ENCODE measurements at regions not wholly inside any gene's neighbourhood (a gene's known extent, or its start where the extent isn't known, plus 50 kb on each side); places are given as distances from the start of the nearest gene placed in this dataset.

DNA sequence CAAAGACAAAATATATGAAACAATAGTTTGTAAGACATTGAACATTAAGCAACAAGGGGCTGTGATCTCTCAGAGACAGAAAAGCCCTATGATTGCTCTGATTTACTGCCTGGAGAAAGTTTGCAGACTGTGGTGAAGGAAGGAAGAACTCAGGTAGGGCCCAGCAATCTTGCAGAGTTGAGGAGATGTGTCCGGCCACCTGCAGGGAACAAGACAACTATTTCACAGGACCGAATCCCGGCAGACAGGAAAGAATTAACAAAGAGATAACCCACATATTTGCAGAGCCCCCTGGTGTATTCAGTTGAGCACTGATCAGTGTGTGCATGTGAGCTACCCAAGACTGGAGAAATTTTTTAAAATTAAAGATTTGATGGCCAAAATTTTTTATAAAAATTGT lies 58.3 kb upstream of the FMN2 start:
- Histone ChIP-seq H3K9me3 (no peaks in the 10 kb centered on the region), H3K4me1 (no peaks in the 10 kb centered on the region), H3K27me3 (ENCODE audit: insufficient read depth in 3 of 3, low read length in 2 of 3) (no peaks in the 10 kb centered on the region), H3K36me3 (ENCODE audit: insufficient read depth in 1 of 2, low read depth in 1 of 2) (no peaks in the 10 kb centered on the region), H3K4me3 (no peak overlapping the region), H3K27ac (no peak overlapping the region)
- WGBS, 3 donors: 64 to 73% (median 64%) methylated on average over 3 of the region's 3 CpGs
- intact Hi-C loops (cut with DNase I): no loop called here
- no peak for TF ChIP-seq CTCF (IDR thresholded peaks at IDR 0.05)
- DNase-seq: no peak
- ATAC-seq: no peak

GRCh38 chr1:240036526-240036925 lies 55.2 kb upstream of the FMN2 start:
- no peak for DNase-seq
- H3K27me3 ChIP-seq (ENCODE audit: insufficient read depth in 3 of 3, low read length in 2 of 3): no peaks in the 10 kb centered on the region
- intact Hi-C loops (cut with DNase I): no loop called here
- no peak for TF ChIP-seq CTCF (IDR thresholded peaks at IDR 0.05)
- no peaks in the 10 kb centered on the region for H3K9me3 ChIP-seq
- H3K4me1 ChIP-seq: no peaks in the 10 kb centered on the region
- no peaks in the 10 kb centered on the region for H3K36me3 ChIP-seq (ENCODE audit: insufficient read depth in 1 of 2, low read depth in 1 of 2)
- WGBS, 3 donors: 94 to 97% (median 96%) methylated on average over 1 of the region's 1 CpG
- ATAC-seq: no peak
- no peak overlapping the region for H3K4me3 ChIP-seq
- H3K27ac ChIP-seq: no peak overlapping the region
